Sigmoid colon (tissue), 6 donors: ENCODE measurements at regions not wholly inside any gene's neighbourhood (a gene's known extent, or its start where the extent isn't known, plus 50 kb on each side); places are given as distances from the start of the nearest gene placed in this dataset.

Experiments used
- DNase-seq: peaks from one replicate; pipeline ENCODE4 v3.0.0-alpha.2; 2019
- H3K27ac ChIP-seq, 4 donors: fragments of 200-600 bp; sonication (generic); one replicate each; pipeline ENCODE4 v1.5.1; 2016 to 2019; ENCODE audit warnings: mild to moderate bottlenecking in 1 of 4
- H3K27me3 ChIP-seq, 3 donors: fragments of 200-600 bp; sonication (generic); one replicate each; pipeline ENCODE4 v1.5.1; 2019; ENCODE audit warnings: mild to moderate bottlenecking in 1 of 3
- H3K36me3 ChIP-seq, 4 donors: fragments of 200-600 bp; sonication (generic); one replicate each; pipeline ENCODE4 v1.5.1; 2016 to 2019
- H3K4me1 ChIP-seq, 4 donors: fragments of 200-600 bp; sonication (generic); one replicate each; pipeline ENCODE4 v1.5.1; 2017 to 2019
- H3K4me3 ChIP-seq, 4 donors: fragments of 200-600 bp; sonication (generic); one replicate each; pipeline ENCODE4 v1.5.1; 2017 to 2019; ENCODE audit warnings: mild to moderate bottlenecking in 2 of 4, moderate library complexity in 1 of 4
- H3K9me3 ChIP-seq, 4 donors: fragments of 200-600 bp in 3 of 4; sonication (generic) in 3 of 4; one replicate each; pipeline versions ENCODE4 v1.5.1 to v1.6.1; 2013 to 2019
- EP300 ChIP-seq, 4 donors: sonication (generic); formaldehyde crosslinking; IDR thresholded peaks; one replicate each; pipeline ENCODE4 v1.6.1; 2017; ENCODE audit warnings: antibody characterized with exemption in 4 of 4
- POLR2A ChIP-seq, 2 donors: fragments of 450-650 bp; IDR thresholded peaks; one replicate each; pipeline ENCODE4 v1.6.1; 2016; ENCODE audit warnings: antibody characterized with exemption in 2 of 2, mild to moderate bottlenecking in 2 of 2, moderate library complexity in 2 of 2
- POLR2AphosphoS5 ChIP-seq, 4 donors: sonication (generic); formaldehyde crosslinking; IDR thresholded peaks; one replicate each; pipeline ENCODE4 v1.6.1; 2017; ENCODE audit warnings: antibody characterized with exemption in 4 of 4
- WGBS, 2 donors: extraction: QIAGEN DNeasy Blood & Tissue Kit; methylation state at CpG; one replicate each; pipeline ENCODE4 v1.1.7; 2013; 5-methylcytosine and 5-hydroxymethylcytosine counted together
- intact Hi-C: fragments of 100-400 bp; cut with DNase I; formaldehyde crosslinking; loops from one replicate; pipeline ENCODE4 v1.15.1; 2023
- TF ChIP-seq, protein P1 (sequence below), 4 experiments: fragments of 450-650 bp in 3 of 4; fragments of 200-600 bp in 1 of 4; IDR thresholded peaks; one replicate each; pipeline ENCODE4 v1.5.1; 2016 to 2019; ENCODE audit warnings: antibody characterized with exemption in 4 of 4, mild to moderate bottlenecking in 3 of 4, moderate library complexity in 2 of 4
- donor health status: healthy with polysubstance abuse.
- donor health status: healthy.

GRCh38 chr21:35625576-35625975, 434.8 kb downstream of the SETD4 start:
- TF ChIP-seq, protein P1, sequence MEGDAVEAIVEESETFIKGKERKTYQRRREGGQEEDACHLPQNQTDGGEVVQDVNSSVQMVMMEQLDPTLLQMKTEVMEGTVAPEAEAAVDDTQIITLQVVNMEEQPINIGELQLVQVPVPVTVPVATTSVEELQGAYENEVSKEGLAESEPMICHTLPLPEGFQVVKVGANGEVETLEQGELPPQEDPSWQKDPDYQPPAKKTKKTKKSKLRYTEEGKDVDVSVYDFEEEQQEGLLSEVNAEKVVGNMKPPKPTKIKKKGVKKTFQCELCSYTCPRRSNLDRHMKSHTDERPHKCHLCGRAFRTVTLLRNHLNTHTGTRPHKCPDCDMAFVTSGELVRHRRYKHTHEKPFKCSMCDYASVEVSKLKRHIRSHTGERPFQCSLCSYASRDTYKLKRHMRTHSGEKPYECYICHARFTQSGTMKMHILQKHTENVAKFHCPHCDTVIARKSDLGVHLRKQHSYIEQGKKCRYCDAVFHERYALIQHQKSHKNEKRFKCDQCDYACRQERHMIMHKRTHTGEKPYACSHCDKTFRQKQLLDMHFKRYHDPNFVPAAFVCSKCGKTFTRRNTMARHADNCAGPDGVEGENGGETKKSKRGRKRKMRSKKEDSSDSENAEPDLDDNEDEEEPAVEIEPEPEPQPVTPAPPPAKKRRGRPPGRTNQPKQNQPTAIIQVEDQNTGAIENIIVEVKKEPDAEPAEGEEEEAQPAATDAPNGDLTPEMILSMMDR (IDR thresholded peaks at IDR 0.05) = no peak
- TF ChIP-seq EP300 (IDR thresholded peaks at IDR 0.05) (no peak), POLR2A (IDR thresholded peaks at IDR 0.05) (no peak), POLR2AphosphoS5 (IDR thresholded peaks at IDR 0.05) (no peak)
- no peak for DNase-seq
- WGBS, 2 donors = 80 to 85% methylated on average over 3 of the region's 3 CpGs
- Histone ChIP-seq H3K9me3 (no peaks in the 10 kb centered on the region), H3K27ac (no peak overlapping the region), H3K36me3 (no peaks in the 10 kb centered on the region), H3K27me3 (no peaks in the 10 kb centered on the region), H3K4me1 (no peaks in the 10 kb centered on the region), H3K4me3 (no peak overlapping the region)
- intact Hi-C loops = no loop called here

- TF ChIP-seq, protein P1 (IDR thresholded peaks at IDR 0.05) = no peak
- no peak for TF ChIP-seq EP300 (IDR thresholded peaks at IDR 0.05)
- TF ChIP-seq POLR2AphosphoS5 (IDR thresholded peaks at IDR 0.05) = no peak
- TF ChIP-seq POLR2A (IDR thresholded peaks at IDR 0.05) = no peak
Measured at GRCh38 chr21:35624901-35625300, 435.4 kb downstream of the SETD4 start.

DNA sequence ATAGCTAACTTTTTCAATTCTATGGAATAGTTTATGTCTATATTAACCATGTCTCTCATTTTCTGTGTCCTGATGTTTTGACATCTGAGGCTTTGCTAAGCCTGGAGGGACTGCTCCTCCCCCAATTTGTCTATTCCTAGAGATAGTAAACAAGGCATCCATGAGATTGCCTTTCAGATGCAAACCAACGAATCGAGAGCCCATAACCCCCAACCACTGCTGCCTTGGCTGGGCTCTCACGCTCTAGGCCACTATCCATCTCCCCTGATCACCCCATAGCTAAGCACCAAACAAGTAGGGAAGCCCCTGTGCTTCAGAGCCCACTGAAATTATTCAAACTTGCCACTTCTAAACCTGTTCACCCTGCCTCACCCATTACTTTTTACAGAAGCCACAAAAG, 437.7 kb downstream of the SETD4 start:
- no peaks in the 10 kb centered on the region for H3K9me3 ChIP-seq
- no peak overlapping the region for H3K4me3 ChIP-seq
- no peaks in the 10 kb centered on the region for H3K27me3 ChIP-seq
- WGBS, 2 donors = 79 to 85% methylated on average over 3 of the region's 3 CpGs
- intact Hi-C loops = no loop called here
- DNase-seq = no peak
- no peak overlapping the region for H3K27ac ChIP-seq
- TF ChIP-seq, protein P1 (IDR thresholded peaks at IDR 0.05) = no peak
- TF ChIP-seq POLR2AphosphoS5 (IDR thresholded peaks at IDR 0.05) = no peak
- no peak for TF ChIP-seq EP300 (IDR thresholded peaks at IDR 0.05)
- TF ChIP-seq POLR2A (IDR thresholded peaks at IDR 0.05) = no peak
- H3K4me1 ChIP-seq = no peaks in the 10 kb centered on the region
- H3K36me3 ChIP-seq = no peaks in the 10 kb centered on the region

More at GRCh38 chr21:35624901-35625300, 435.4 kb downstream of the SETD4 start:
- Histone ChIP-seq H3K9me3 (no peaks in the 10 kb centered on the region), H3K36me3 (no peaks in the 10 kb centered on the region), H3K27ac (no peak overlapping the region), H3K4me1 (no peaks in the 10 kb centered on the region), H3K27me3 (no peaks in the 10 kb centered on the region), H3K4me3 (no peak overlapping the region)
- DNase-seq = no peak
- intact Hi-C loops = no loop called here
- WGBS, 2 donors = 49 to 59% methylated on average over 2 of the region's 2 CpGs

DNA sequence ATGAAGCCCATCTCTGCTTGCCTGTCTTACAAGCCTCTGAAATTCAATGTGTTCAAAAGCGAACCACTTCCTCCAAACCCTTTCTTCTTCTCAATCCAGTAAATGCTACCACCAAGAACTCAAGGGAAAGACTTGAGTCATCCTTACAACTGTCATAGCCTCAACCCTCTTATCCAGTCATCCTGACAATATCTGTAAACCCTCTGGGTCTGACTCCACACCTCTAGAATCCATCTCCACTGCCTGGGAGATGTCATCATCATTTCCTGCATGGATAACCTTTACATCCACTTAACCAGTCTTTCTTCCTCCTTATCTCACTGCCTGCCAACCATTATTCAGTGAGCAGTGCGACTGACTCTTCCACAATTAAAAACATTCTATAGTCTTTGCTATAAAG, 441.1 kb downstream of the SETD4 start:
- intact Hi-C loops = loop anchor here (5.0 to 10.0 kb wide), 2 partner anchors 727 to 874 kb away; no protein-coding TSS in a partner anchor
- no peaks in the 10 kb centered on the region for H3K4me1 ChIP-seq

DNA sequence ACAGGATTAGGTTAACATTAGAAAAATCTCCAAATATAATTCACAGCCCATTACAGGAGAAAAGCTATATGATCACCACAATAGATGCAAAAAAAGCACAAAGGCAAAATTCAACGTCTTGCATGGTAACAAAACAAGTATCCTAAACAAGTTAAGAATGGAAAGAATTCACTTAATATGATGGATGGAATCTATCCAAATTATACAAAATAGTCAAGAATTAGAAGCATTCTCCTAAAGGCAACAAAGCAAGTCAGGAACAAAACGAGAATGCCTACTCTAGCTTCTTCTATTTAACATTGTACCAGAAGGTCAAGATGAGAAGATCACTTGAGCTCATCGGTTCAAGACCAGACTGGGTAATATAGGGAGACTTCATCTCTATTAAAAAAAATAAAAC, 442.8 kb downstream of the SETD4 start:
- no peaks in the 10 kb centered on the region for H3K36me3 ChIP-seq
- H3K9me3 ChIP-seq = no peaks in the 10 kb centered on the region
- 79 to 80% methylated on average over 3 of the region's 3 CpGs for WGBS, 2 donors
- intact Hi-C loops = loop anchor here (5.0 to 10.0 kb wide), 2 partner anchors 725 to 873 kb away; no protein-coding TSS in a partner anchor
- TF ChIP-seq POLR2AphosphoS5 (IDR thresholded peaks at IDR 0.05) (no peak), EP300 (IDR thresholded peaks at IDR 0.05) (no peak), POLR2A (IDR thresholded peaks at IDR 0.05) (no peak)
- TF ChIP-seq, protein P1 (IDR thresholded peaks at IDR 0.05) = no peak
- no peaks in the 10 kb centered on the region for H3K4me1 ChIP-seq
- no peaks in the 10 kb centered on the region for H3K27me3 ChIP-seq
- no peak overlapping the region for H3K4me3 ChIP-seq
- no peak for DNase-seq
- no peak overlapping the region for H3K27ac ChIP-seq

More for the DNA sequence above, 441.1 kb downstream of the SETD4 start:
- TF ChIP-seq POLR2AphosphoS5 (IDR thresholded peaks at IDR 0.05) (no peak), EP300 (IDR thresholded peaks at IDR 0.05) (no peak)
- WGBS, 2 donors = 66 to 74% methylated on average over 2 of the region's 2 CpGs
- H3K27ac ChIP-seq = no peak overlapping the region
- DNase-seq = no peak
- H3K9me3 ChIP-seq = no peaks in the 10 kb centered on the region
- no peak overlapping the region for H3K4me3 ChIP-seq
- no peaks in the 10 kb centered on the region for H3K36me3 ChIP-seq
- no peaks in the 10 kb centered on the region for H3K27me3 ChIP-seq
